Breast epithelium (tissue), 3 donors: ENCODE measurements at regions not wholly inside any gene's neighbourhood (a gene's known extent, or its start where the extent isn't known, plus 50 kb on each side); places are given as distances from the start of the nearest gene placed in this dataset.

ENCODE experiments used
- POLR2A ChIP-seq: fragments of 450-650 bp; IDR thresholded peaks from one replicate; pipeline ENCODE4 v1.6.1; 2016; ENCODE audit warnings: antibody characterized with exemption, mild to moderate bottlenecking, moderate library complexity
- POLR2AphosphoS5 ChIP-seq, 3 donors: sonication (generic); formaldehyde crosslinking; IDR thresholded peaks; one replicate each; pipeline ENCODE4 v1.6.1; 2017; ENCODE audit warnings: antibody characterized with exemption in 3 of 3
- TF ChIP-seq, protein P1 (sequence below), 3 donors: fragments of 450-650 bp; IDR thresholded peaks; one replicate each; pipeline ENCODE4 v1.5.1; 2016 to 2017; ENCODE audit warnings: antibody characterized with exemption in 3 of 3, mild to moderate bottlenecking in 3 of 3, moderate library complexity in 3 of 3

DNA sequence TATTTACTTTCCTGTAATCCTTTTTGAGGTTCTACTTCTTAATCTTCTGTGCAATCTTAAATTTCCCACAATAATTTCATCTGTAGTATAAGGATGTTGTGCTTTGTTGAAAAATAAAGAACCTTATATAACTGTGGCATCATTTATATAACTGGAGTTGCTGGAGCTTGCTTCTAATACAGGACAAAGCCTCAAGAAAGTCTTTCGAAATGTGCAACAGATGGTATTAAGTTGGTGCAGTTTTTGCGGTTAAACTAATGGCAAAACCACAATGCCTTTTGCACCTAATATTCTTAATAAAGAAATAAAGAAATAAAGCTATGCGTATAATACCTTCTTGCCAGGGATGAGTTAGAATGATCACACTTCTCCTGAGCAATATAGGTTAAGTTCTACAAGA is 180.0 kb downstream of the KITLG start:
- TF ChIP-seq, protein P1, sequence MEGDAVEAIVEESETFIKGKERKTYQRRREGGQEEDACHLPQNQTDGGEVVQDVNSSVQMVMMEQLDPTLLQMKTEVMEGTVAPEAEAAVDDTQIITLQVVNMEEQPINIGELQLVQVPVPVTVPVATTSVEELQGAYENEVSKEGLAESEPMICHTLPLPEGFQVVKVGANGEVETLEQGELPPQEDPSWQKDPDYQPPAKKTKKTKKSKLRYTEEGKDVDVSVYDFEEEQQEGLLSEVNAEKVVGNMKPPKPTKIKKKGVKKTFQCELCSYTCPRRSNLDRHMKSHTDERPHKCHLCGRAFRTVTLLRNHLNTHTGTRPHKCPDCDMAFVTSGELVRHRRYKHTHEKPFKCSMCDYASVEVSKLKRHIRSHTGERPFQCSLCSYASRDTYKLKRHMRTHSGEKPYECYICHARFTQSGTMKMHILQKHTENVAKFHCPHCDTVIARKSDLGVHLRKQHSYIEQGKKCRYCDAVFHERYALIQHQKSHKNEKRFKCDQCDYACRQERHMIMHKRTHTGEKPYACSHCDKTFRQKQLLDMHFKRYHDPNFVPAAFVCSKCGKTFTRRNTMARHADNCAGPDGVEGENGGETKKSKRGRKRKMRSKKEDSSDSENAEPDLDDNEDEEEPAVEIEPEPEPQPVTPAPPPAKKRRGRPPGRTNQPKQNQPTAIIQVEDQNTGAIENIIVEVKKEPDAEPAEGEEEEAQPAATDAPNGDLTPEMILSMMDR (IDR thresholded peaks at IDR 0.05): no peak
- TF ChIP-seq POLR2A: no peak
- no peak for TF ChIP-seq POLR2AphosphoS5 (IDR thresholded peaks at IDR 0.05)
